ENCODE measurements at regions not wholly inside any gene's neighbourhood (a gene's known extent, or its start where the extent isn't known, plus 50 kb on each side); places are given as distances from the start of the nearest gene placed in this dataset.

DNA sequence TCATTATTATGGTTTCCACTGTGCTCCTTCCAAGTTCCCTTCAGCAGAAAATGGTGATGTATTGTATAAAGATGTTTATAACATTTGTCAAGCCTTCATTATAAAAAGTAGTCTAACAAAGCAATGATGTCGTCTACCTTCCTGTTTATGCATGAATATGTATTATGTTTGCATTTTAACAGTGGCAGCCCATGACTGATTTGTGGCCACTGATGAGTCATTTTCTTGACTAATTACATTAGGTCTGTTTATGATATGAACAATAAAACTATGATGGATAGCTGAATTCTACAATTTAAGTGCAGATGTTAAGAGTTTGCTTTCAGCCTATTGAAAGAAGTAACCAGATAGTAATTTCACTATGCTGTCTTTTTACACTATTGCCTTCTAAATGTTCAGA is 75.4 kb upstream of the ADAMTS19 start:
- TF ChIP-seq POLR2AphosphoS5 (IDR thresholded peaks at IDR 0.05; ENCODE audit: low read depth, low read length) = no peak
- no peak for TF ChIP-seq REST (IDR thresholded peaks at IDR 0.05; ENCODE audit: insufficient read depth in 1 of 2, low read depth in 2 of 2, low read length in 2 of 2)
